KMS-11 (cell line): ENCODE measurements at regions not wholly inside any gene's neighbourhood (a gene's known extent, or its start where the extent isn't known, plus 50 kb on each side); places are given as distances from the start of the nearest gene placed in this dataset.

Source experiments
- H2AFZ ChIP-seq: fragments of 200-600 bp; sonication (generic); 2 replicates; pipeline ENCODE4 v1.6.1; 2016; ENCODE audit warnings: antibody characterized with exemption, mixed run types, low read depth
- H3K27ac ChIP-seq: fragments of 200-600 bp; sonication (generic); 2 replicates; pipeline ENCODE4 v1.6.1; 2016; ENCODE audit warnings: mild to moderate bottlenecking, mixed run types
- H3K27me3 ChIP-seq: fragments of 200-600 bp; sonication (generic); 2 replicates; pipeline ENCODE4 v1.6.1; 2017; ENCODE audit warnings: mild to moderate bottlenecking, low read depth, mixed run types, moderate library complexity; ENCODE audit not compliant: insufficient read depth
- H3K36me3 ChIP-seq: fragments of 200-600 bp; sonication (generic); 2 replicates; pipeline ENCODE4 v1.6.1; 2017; ENCODE audit warnings: mild to moderate bottlenecking, mixed run types; ENCODE audit not compliant: insufficient read depth
- H3K4me1 ChIP-seq: fragments of 200-600 bp; sonication (generic); 2 replicates; pipeline ENCODE4 v1.6.1; 2016; ENCODE audit warnings: mild to moderate bottlenecking, low read depth, mixed run types; ENCODE audit not compliant: poor library complexity, severe bottlenecking
- H3K4me2 ChIP-seq: fragments of 200-600 bp; sonication (generic); 2 replicates; pipeline ENCODE4 v1.7.0; 2016; ENCODE audit warnings: mild to moderate bottlenecking, mixed run types
- H3K4me3 ChIP-seq: fragments of 200-600 bp; sonication (generic); IDR thresholded peaks from 2 replicates; pipeline ENCODE4 v1.6.1; 2017; ENCODE audit warnings: low read depth, low read length, mixed read lengths; ENCODE audit not compliant: insufficient read depth
- H3K79me2 ChIP-seq: fragments of 200-600 bp; sonication (generic); 2 replicates; pipeline ENCODE4 v1.6.1; 2016; ENCODE audit warnings: low read depth, mixed run types; ENCODE audit not compliant: insufficient read depth
- H3K9ac ChIP-seq: fragments of 200-600 bp; sonication (generic); 2 replicates; pipeline ENCODE4 v1.6.1; 2016; ENCODE audit warnings: mild to moderate bottlenecking, mixed run types
- H4K20me1 ChIP-seq: fragments of 200-600 bp; sonication (generic); 2 replicates; pipeline ENCODE4 v1.6.1; 2016; ENCODE audit warnings: mild to moderate bottlenecking, mixed run types; ENCODE audit not compliant: insufficient read depth
- TF ChIP-seq, protein P1 (sequence below): fragments of 200-600 bp; sonication (generic); conservative IDR thresholded peaks from 2 replicates; pipeline ENCODE4 v1.6.1; 2017; ENCODE audit warnings: low read depth, mild to moderate bottlenecking, antibody characterized with exemption, low read length, moderate library complexity, mixed read lengths

DNA sequence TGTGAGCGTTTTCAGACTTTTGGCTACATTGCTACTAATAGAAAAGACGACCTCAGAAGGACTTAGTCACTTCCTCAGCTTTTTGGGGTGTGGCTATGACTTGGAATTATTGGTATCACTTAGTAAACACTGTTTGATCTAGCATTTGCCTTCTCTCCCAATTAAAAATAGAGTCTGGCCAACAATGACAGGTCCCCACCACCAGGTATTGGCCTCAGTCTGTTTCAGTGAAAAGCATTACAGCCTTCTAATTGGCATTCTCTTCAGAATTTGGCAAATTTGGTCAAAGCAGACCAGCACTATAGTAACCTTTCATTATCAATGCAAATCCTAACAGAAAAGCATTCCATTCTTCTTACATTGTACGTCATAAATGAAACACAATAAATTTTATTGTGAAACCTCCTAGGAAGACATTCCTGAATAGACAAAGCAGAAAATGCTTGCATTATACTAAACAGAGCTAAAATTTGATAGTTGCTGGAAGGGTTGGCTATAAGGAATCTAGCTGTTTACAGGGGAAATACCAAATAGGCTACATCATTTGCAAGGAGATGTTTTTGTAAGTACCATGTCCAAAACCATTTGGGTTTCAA, 613.9 kb downstream of the IRS1 start:
- Histone ChIP-seq H3K36me3 (no peaks in the 10 kb centered on the region), H3K27ac (no peak overlapping the region)

GRCh38 chr2:226184940-226185615, 614.5 kb downstream of the IRS1 start:
- H3K79me2 ChIP-seq: no peaks in the 10 kb centered on the region
- no peak overlapping the region for H3K27ac ChIP-seq
- no peaks in the 10 kb centered on the region for H3K4me1 ChIP-seq
- H3K27me3 ChIP-seq: no peaks in the 10 kb centered on the region
- no peaks in the 10 kb centered on the region for H3K36me3 ChIP-seq
- no peak overlapping the region for H3K4me3 ChIP-seq
- no peak overlapping the region for H3K9ac ChIP-seq
- no peak overlapping the region for H3K4me2 ChIP-seq
- TF ChIP-seq, protein P1, sequence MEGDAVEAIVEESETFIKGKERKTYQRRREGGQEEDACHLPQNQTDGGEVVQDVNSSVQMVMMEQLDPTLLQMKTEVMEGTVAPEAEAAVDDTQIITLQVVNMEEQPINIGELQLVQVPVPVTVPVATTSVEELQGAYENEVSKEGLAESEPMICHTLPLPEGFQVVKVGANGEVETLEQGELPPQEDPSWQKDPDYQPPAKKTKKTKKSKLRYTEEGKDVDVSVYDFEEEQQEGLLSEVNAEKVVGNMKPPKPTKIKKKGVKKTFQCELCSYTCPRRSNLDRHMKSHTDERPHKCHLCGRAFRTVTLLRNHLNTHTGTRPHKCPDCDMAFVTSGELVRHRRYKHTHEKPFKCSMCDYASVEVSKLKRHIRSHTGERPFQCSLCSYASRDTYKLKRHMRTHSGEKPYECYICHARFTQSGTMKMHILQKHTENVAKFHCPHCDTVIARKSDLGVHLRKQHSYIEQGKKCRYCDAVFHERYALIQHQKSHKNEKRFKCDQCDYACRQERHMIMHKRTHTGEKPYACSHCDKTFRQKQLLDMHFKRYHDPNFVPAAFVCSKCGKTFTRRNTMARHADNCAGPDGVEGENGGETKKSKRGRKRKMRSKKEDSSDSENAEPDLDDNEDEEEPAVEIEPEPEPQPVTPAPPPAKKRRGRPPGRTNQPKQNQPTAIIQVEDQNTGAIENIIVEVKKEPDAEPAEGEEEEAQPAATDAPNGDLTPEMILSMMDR: no peak
- H2AFZ ChIP-seq: no peak overlapping the region
- H4K20me1 ChIP-seq: no peaks in the 10 kb centered on the region

More for the DNA sequence above, 613.9 kb downstream of the IRS1 start:
- TF ChIP-seq, protein P1: no peak
- H3K9ac ChIP-seq: no peak overlapping the region
- no peak overlapping the region for H3K4me3 ChIP-seq
- no peak overlapping the region for H2AFZ ChIP-seq
- no peaks in the 10 kb centered on the region for H3K4me1 ChIP-seq
- no peaks in the 10 kb centered on the region for H4K20me1 ChIP-seq
- no peak overlapping the region for H3K4me2 ChIP-seq
- no peaks in the 10 kb centered on the region for H3K27me3 ChIP-seq
- no peaks in the 10 kb centered on the region for H3K79me2 ChIP-seq

DNA sequence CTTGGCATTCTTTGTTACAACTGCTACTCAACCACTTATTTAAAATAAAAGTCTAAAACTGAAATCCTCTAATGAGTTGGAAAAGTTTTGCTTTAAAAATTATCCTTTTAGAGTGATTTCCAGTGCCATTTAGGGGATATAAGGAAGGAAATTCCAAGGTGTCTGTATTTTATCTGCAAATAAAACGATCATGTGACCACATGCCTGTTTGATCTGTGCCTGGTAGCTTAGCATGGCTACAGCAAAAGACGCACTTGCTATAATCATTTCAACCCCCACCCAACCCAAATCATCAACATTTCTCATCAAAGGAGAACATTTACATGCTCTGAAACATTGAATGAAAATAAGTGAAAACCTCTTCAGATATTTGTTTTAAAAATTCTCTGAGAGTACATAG, 615.1 kb downstream of the IRS1 start:
- TF ChIP-seq, protein P1: no peak
- no peaks in the 10 kb centered on the region for H3K27me3 ChIP-seq
- no peak overlapping the region for H3K4me2 ChIP-seq
- H3K9ac ChIP-seq: no peak overlapping the region
- H3K36me3 ChIP-seq: no peaks in the 10 kb centered on the region
- no peak overlapping the region for H2AFZ ChIP-seq
- no peaks in the 10 kb centered on the region for H3K4me1 ChIP-seq
- H4K20me1 ChIP-seq: no peaks in the 10 kb centered on the region
- no peaks in the 10 kb centered on the region for H3K79me2 ChIP-seq
- H3K4me3 ChIP-seq: no peak overlapping the region
- no peak overlapping the region for H3K27ac ChIP-seq

GRCh38 chr2:226183550-226183949, 616.1 kb downstream of the IRS1 start:
- Histone ChIP-seq H3K4me2 (no peak overlapping the region), H3K9ac (no peak overlapping the region), H2AFZ (no peak overlapping the region), H3K36me3 (no peaks in the 10 kb centered on the region), H4K20me1 (no peaks in the 10 kb centered on the region), H3K27me3 (no peaks in the 10 kb centered on the region), H3K4me1 (no peaks in the 10 kb centered on the region), H3K4me3 (no peak overlapping the region), H3K27ac (no peak overlapping the region), H3K79me2 (no peaks in the 10 kb centered on the region)
- TF ChIP-seq, protein P1: no peak
